ENCODE measurements at regions not wholly inside any gene's neighbourhood (a gene's known extent, or its start where the extent isn't known, plus 50 kb on each side); places are given as distances from the start of the nearest gene placed in this dataset.

DNA sequence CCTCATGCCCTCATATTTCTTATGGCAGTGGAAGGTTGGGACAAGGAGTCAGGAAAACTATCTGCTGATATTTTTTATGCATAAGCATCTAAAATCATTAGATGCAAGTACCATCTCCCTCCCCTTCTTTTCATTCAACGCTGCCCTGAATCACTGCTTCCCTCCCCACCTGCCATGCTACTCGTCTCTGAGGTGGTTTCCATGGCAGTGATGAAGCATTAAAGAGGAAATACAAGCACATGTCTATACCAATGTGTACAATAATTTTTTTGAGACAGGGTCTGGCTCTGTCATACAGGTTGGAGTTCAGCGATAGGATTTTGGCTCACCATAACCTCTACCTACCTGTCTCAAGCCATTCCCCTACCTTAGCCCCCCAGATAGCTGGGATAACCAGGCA lies 67.5 kb upstream of the SETMAR start:
- DNase-seq (no peak), ATAC-seq (no peak)
- Histone ChIP-seq H3K4me1 (no peaks in the 10 kb centered on the region), H3K36me3 (ENCODE audit: insufficient read depth in 1 of 2, low read depth in 1 of 2) (no peaks in the 10 kb centered on the region), H3K27ac (no peak overlapping the region), H3K27me3 (ENCODE audit: insufficient read depth in 3 of 3, low read length in 2 of 3) (no peaks in the 10 kb centered on the region), H3K9me3 (no peaks in the 10 kb centered on the region), H3K4me3 (no peak overlapping the region)
- WGBS, 3 donors: 82 to 89% (median 86%) methylated on average over 3 of the region's 3 CpGs
- intact Hi-C loops (cut with DNase I): no loop called here
- TF ChIP-seq, protein P1, sequence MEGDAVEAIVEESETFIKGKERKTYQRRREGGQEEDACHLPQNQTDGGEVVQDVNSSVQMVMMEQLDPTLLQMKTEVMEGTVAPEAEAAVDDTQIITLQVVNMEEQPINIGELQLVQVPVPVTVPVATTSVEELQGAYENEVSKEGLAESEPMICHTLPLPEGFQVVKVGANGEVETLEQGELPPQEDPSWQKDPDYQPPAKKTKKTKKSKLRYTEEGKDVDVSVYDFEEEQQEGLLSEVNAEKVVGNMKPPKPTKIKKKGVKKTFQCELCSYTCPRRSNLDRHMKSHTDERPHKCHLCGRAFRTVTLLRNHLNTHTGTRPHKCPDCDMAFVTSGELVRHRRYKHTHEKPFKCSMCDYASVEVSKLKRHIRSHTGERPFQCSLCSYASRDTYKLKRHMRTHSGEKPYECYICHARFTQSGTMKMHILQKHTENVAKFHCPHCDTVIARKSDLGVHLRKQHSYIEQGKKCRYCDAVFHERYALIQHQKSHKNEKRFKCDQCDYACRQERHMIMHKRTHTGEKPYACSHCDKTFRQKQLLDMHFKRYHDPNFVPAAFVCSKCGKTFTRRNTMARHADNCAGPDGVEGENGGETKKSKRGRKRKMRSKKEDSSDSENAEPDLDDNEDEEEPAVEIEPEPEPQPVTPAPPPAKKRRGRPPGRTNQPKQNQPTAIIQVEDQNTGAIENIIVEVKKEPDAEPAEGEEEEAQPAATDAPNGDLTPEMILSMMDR (IDR thresholded peaks at IDR 0.05): no peak

DNA sequence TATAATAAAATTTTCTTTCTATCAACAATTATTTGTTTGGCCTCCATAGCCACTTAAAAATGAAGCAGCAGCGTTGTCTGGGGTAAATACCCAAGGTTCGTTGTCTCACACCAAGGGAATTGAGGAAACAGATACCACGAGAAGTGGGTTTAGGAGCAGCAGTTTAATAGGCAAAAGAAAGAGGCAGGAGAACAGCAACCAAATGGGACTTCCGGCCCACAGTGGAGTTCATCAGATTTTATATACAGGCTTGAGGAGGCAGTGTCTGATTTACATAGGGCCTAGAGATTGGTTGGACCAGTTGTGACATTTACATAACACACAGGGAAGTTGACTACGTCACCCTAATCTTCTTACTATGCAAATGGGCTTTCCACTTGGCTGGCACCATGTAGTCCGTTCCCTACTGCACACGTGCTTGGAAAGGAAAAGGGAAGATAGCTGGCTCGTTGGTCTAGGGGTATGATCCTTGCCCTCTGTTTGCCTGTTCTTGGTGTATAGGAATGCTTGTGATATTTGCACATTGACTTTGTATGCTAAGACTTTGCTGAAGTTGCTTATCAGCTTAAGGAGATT lies 61.5 kb upstream of the SETMAR start:
- Histone ChIP-seq H3K36me3 (ENCODE audit: insufficient read depth in 1 of 2, low read depth in 1 of 2) (no peaks in the 10 kb centered on the region), H3K4me3 (no peak overlapping the region), H3K27me3 (ENCODE audit: insufficient read depth in 3 of 3, low read length in 2 of 3) (no peaks in the 10 kb centered on the region), H3K9me3 (no peaks in the 10 kb centered on the region), H3K27ac (no peak overlapping the region), H3K4me1 (no peaks in the 10 kb centered on the region)
- 89 to 90% (median 90%) methylated on average over 8 of the region's 8 CpGs for WGBS, 3 donors
- DNase-seq: no peak
- intact Hi-C loops (cut with DNase I): no loop called here
- TF ChIP-seq, protein P1 (IDR thresholded peaks at IDR 0.05): no peak
- no peak for ATAC-seq

DNA sequence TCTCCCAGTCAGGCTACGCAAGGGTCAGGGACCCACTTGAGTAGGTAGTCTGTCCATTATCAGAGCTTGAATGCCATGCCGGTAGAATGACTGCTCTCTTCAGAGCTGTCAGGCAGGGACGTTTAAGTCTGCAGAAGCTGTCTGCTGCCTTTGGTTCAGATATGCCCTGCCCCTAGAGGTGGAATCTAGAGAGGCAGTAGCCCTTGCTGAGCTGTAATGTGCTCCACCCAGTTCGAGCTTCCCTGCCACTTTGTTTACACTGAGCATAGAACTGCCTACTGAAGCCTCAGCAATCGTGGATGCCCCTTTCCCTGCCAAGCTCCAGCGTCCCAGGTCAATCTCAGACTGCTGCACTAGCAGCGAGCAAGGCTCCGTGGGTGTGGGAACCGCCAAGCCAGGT lies 57.5 kb upstream of the SETMAR start:
- H3K4me1 ChIP-seq: no peaks in the 10 kb centered on the region
- H3K36me3 ChIP-seq (ENCODE audit: insufficient read depth in 1 of 2, low read depth in 1 of 2): no peaks in the 10 kb centered on the region
- no peaks in the 10 kb centered on the region for H3K9me3 ChIP-seq
- TF ChIP-seq, protein P1 (IDR thresholded peaks at IDR 0.05): no peak
- no peaks in the 10 kb centered on the region for H3K27me3 ChIP-seq (ENCODE audit: insufficient read depth in 3 of 3, low read length in 2 of 3)
- ATAC-seq: no peak
- no peak overlapping the region for H3K4me3 ChIP-seq
- WGBS, 3 donors: 67 to 85% (median 77%) methylated on average over 9 of the region's 9 CpGs
- no peak for DNase-seq
- H3K27ac ChIP-seq: no peak overlapping the region
- intact Hi-C loops (cut with DNase I): no loop called here

DNA sequence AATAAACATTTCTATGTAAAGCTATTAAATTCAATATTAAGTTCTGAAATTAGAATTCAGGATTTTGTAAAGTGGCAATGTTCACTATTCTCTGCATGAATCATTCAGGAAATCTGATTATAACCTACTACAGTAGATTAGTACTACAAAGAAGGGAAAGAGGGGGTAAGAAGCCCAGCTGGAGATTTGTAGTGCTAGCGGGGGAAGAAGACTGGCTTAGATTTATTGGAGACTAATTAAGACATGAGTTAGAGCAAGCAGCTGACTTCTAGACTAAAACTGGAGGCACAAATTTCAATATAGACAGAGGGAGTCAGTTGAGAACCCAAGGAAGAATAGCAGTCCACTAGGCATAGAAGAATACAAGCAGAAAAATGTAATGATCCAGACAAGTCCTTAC lies 55.8 kb upstream of the SETMAR start:
- Histone ChIP-seq H3K4me3 (no peak overlapping the region), H3K27me3 (ENCODE audit: insufficient read depth in 3 of 3, low read length in 2 of 3) (no peaks in the 10 kb centered on the region), H3K4me1 (no peaks in the 10 kb centered on the region), H3K27ac (no peak overlapping the region), H3K9me3 (no peaks in the 10 kb centered on the region), H3K36me3 (ENCODE audit: insufficient read depth in 1 of 2, low read depth in 1 of 2) (no peaks in the 10 kb centered on the region)
- DNase-seq (no peak), ATAC-seq (no peak)
- TF ChIP-seq, protein P1 (IDR thresholded peaks at IDR 0.05): no peak
- WGBS, 3 donors: 83 to 92% (median 86%) methylated on average over 1 of the region's 1 CpG
- intact Hi-C loops (cut with DNase I): no loop called here

GRCh38 chr3:4250064-4250463 lies 53.1 kb upstream of the SETMAR start:
- Histone ChIP-seq H3K27ac (no peak overlapping the region), H3K4me1 (no peaks in the 10 kb centered on the region), H3K9me3 (no peaks in the 10 kb centered on the region), H3K4me3 (no peak overlapping the region), H3K36me3 (ENCODE audit: insufficient read depth in 1 of 2, low read depth in 1 of 2) (no peaks in the 10 kb centered on the region), H3K27me3 (ENCODE audit: insufficient read depth in 3 of 3, low read length in 2 of 3) (no peaks in the 10 kb centered on the region)
- no peak for DNase-seq
- WGBS, 3 donors: 83 to 87% (median 84%) methylated on average over 4 of the region's 4 CpGs
- TF ChIP-seq, protein P1 (IDR thresholded peaks at IDR 0.05): no peak
- intact Hi-C loops (cut with DNase I): no loop called here
- no peak for ATAC-seq
